ENCODE measurements at regions not wholly inside any gene's neighbourhood (a gene's known extent, or its start where the extent isn't known, plus 50 kb on each side); places are given as distances from the start of the nearest gene placed in this dataset.

GRCh38 chr3:18233987-18234716 lies 191.0 kb downstream of the SATB1 start:
- FAIRE-seq (peak; percentile 42), DNase-seq (ENCODE audit: low read depth in 1 of 2, low spot score in 2 of 2) (no peak)
- no peaks in the 10 kb centered on the region for H3K79me1 ChIP-seq (ENCODE audit: low read depth, low read length)
- 0 out of 2 replicates have a peak overlapping the region, but pooled peaks have one; percentile 43 for H2BK12ac ChIP-seq (ENCODE audit: low read depth, low read length)
- H3K36me3 ChIP-seq (ENCODE audit: control insufficient read depth in 2 of 4, insufficient read depth in 4 of 4, low read length in 3 of 4) = no peaks in the 10 kb centered on the region
- no peak overlapping the region for H4K5ac ChIP-seq (ENCODE audit: insufficient read length, low read depth, low read length)
- H3K4me3 ChIP-seq (ENCODE audit: extremely low read depth in 1 of 4, insufficient read depth in 2 of 4, low read depth in 3 of 4, low read length in 4 of 4) = peak overlapping the region in 1 of 4 experiments; percentile 7; a peak in 1 of 8 replicates
- peak overlapping the region in 1 of 2 experiments; percentile 8; a peak in 2 of 4 replicates for H3K4me2 ChIP-seq (ENCODE audit: insufficient read depth in 1 of 2, low read depth in 2 of 2, low read length in 2 of 2)
- H2BK20ac ChIP-seq (ENCODE audit: low read length) = no peak overlapping the region
- H2AFZ ChIP-seq (ENCODE audit: low read length) = peak overlapping the region; percentile 48; the same call in 1 of the 2 replicates
- H3K9ac ChIP-seq (replicated peaks in 1 of 4; ENCODE audit: extremely low read depth in 1 of 4, low read depth in 3 of 4, low read length in 3 of 4) = no peak overlapping the region
- no peak overlapping the region for H4K91ac ChIP-seq (replicated peaks; ENCODE audit: insufficient read length, low read length)
- H3K14ac ChIP-seq (ENCODE audit: insufficient read length) = no peak overlapping the region
- POLR2A ChIA-PET (ENCODE audit: partially characterized antibody) = interaction anchor here (0.9 kb wide), 1 partner anchor 13 kb away, joined by 3 read pairs; no protein-coding TSS in a partner anchor
- no peak overlapping the region for H2BK5ac ChIP-seq (ENCODE audit: low read depth, low read length)
- H3K9me3 ChIP-seq (ENCODE audit: insufficient read depth in 2 of 2, low read depth in 1 of 2, low read length in 1 of 2) = no peaks in the 10 kb centered on the region
- no peaks in the 10 kb centered on the region for H3K27me3 ChIP-seq (replicated peaks in 1 of 4; ENCODE audit: control insufficient read depth in 3 of 4, extremely low read depth in 1 of 4, insufficient read depth in 3 of 4, low read length in 3 of 4)
- no peak overlapping the region for H2BK15ac ChIP-seq (ENCODE audit: low read length)
- H3K56ac ChIP-seq (replicated peaks; ENCODE audit: insufficient read length, low read depth, low read length) = no peak overlapping the region
- TF ChIP-seq BACH1 (IDR thresholded peaks at IDR 0.05; ENCODE audit: low read length) (peak; percentile 75; the same call in 1 of the 2 replicates), TAF1 (IDR thresholded peaks at IDR 0.05; ENCODE audit: low read depth, low read length) (no peak), MAFK (IDR thresholded peaks at IDR 0.05; ENCODE audit: low read depth, low read length) (peak; percentile 88), FOSL1 (IDR thresholded peaks at IDR 0.05; ENCODE audit: insufficient read depth, low read depth, low read length) (no peak), POLR2A (IDR thresholded peaks at IDR 0.05; ENCODE audit: control extremely low read depth in 1 of 2, low read depth in 2 of 2, low read length in 2 of 2) (no peak), TEAD4 (IDR thresholded peaks at IDR 0.05; ENCODE audit: low read depth, low read length) (0 out of 2 replicates have a peak, but pooled peaks have one; percentile 32)
- no peak overlapping the region for H2BK120ac ChIP-seq (replicated peaks; ENCODE audit: low read depth, low read length)
- H3K4ac ChIP-seq (replicated peaks; ENCODE audit: insufficient read length, low read depth, low read length) = no peak overlapping the region
- peaks cover 0 to 11% (median 5%) of the 10 kb centered on the region in 4 experiments; a peak in 3 of 7 replicates for H3K4me1 ChIP-seq (replicated peaks in 1 of 4; ENCODE audit: control insufficient read depth in 3 of 4, insufficient read depth in 4 of 4, low read length in 3 of 4)
- no peak overlapping the region for H3K27ac ChIP-seq (ENCODE audit: low read depth, low read length)
- H3K79me2 ChIP-seq (ENCODE audit: control insufficient read depth in 1 of 2, insufficient read depth in 2 of 2, low read length in 2 of 2) = no peaks in the 10 kb centered on the region
- no peak overlapping the region for H2AK5ac ChIP-seq (ENCODE audit: low read depth, low read length)
- 70% methylated on average over 10 of the region's 10 CpGs; no CpG with 5 or more reads in 1 of the 2 experiments for WGBS, 2 experiments (ENCODE audit: extremely low coverage in 1 of 2, insufficient coverage in 1 of 2, insufficient read length in 1 of 2, insufficient replicate concordance in 2 of 2, low coverage in 1 of 2, low lambda C conversion rate in 2 of 2, missing lambda C conversion rate in 1 of 2)
- H4K20me1 ChIP-seq (replicated peaks in 1 of 2; ENCODE audit: control insufficient read depth in 1 of 2, insufficient read depth in 2 of 2, low read length in 2 of 2) = peaks cover 0 to 1% of the 10 kb centered on the region in 2 experiments
- no peak overlapping the region for H3K18ac ChIP-seq (ENCODE audit: extremely low read depth, low read length)
- H3K23me2 ChIP-seq (ENCODE audit: low read depth, low read length) = no peaks in the 10 kb centered on the region
- no peak overlapping the region for H4K8ac ChIP-seq (ENCODE audit: extremely low read depth, insufficient read depth, low read length)
- H3K23ac ChIP-seq (ENCODE audit: insufficient read length) = no peak overlapping the region
- CTCF ChIA-PET (ENCODE audit: partially characterized antibody) = interaction anchor here (1.6 to 2.7 kb wide), 2 partner anchors 9 to 61 kb away, joined by 4 to 10 read pairs; no protein-coding TSS in a partner anchor

Measured in H1 (cell line).